ENCODE measurements at regions not wholly inside any gene's neighbourhood (a gene's known extent, or its start where the extent isn't known, plus 50 kb on each side); places are given as distances from the start of the nearest gene placed in this dataset.

- no peaks in the 10 kb centered on the region for H3K27me3 ChIP-seq (ENCODE audit: control insufficient read depth in 5 of 5, insufficient read depth in 4 of 5, low read length in 5 of 5)
- H3K4me1 ChIP-seq (ENCODE audit: control insufficient read depth in 5 of 5, insufficient read depth in 5 of 5, low read length in 5 of 5), result no peaks in the 10 kb centered on the region
- no peak overlapping the region for H3K9ac ChIP-seq (ENCODE audit: low read length in 5 of 5)
- no peak overlapping the region for H3K4me3 ChIP-seq (ENCODE audit: low read depth in 1 of 5, low read length in 5 of 5)
- no peak overlapping the region for H3K27ac ChIP-seq (ENCODE audit: low read depth, low read length)
- no peaks in the 10 kb centered on the region for H3K36me3 ChIP-seq (ENCODE audit: control insufficient read depth in 5 of 5, insufficient read depth in 5 of 5, low read length in 5 of 5)
- no peaks in the 10 kb centered on the region for H3K9me3 ChIP-seq (ENCODE audit: control insufficient read depth in 5 of 5, low read length in 5 of 5)
Observed at GRCh38 chr13:89628567-89628966, 1718.9 kb upstream of the MIR17HG start.

DNA sequence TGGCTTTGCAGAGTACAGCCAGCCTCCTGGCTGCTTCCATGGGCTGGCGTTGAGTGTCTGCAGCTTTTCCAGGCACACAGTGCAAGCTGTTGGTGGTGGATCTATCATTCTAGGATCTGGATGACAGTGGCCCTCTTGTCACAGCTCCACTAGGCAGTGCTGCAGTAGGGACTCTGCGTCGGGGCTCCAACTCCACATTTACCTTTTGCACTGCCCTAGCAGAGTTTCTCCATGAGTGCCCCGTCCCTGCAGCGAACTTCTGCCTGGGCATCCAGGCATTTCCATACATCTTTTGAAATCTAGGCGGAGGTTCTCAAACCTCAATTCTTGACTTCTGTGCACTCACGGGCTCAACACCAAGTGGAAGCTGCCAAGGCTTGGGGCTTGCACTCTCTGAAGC is 1697.3 kb upstream of the MIR17HG start:
- peaks cover 0 to 10% (median 5%) of the 10 kb centered on the region in 5 donors for H3K9me3 ChIP-seq (ENCODE audit: control insufficient read depth in 5 of 5, low read length in 5 of 5)
- H3K27me3 ChIP-seq (ENCODE audit: control insufficient read depth in 5 of 5, insufficient read depth in 4 of 5, low read length in 5 of 5), result no peaks in the 10 kb centered on the region
- no peak overlapping the region for H3K9ac ChIP-seq (ENCODE audit: low read length in 5 of 5)
- H3K4me3 ChIP-seq (ENCODE audit: low read depth in 1 of 5, low read length in 5 of 5), result no peak overlapping the region
- no peak overlapping the region for H3K27ac ChIP-seq (ENCODE audit: low read depth, low read length)
- no peaks in the 10 kb centered on the region for H3K36me3 ChIP-seq (ENCODE audit: control insufficient read depth in 5 of 5, insufficient read depth in 5 of 5, low read length in 5 of 5)
- no peaks in the 10 kb centered on the region for H3K4me1 ChIP-seq (ENCODE audit: control insufficient read depth in 5 of 5, insufficient read depth in 5 of 5, low read length in 5 of 5)

DNA sequence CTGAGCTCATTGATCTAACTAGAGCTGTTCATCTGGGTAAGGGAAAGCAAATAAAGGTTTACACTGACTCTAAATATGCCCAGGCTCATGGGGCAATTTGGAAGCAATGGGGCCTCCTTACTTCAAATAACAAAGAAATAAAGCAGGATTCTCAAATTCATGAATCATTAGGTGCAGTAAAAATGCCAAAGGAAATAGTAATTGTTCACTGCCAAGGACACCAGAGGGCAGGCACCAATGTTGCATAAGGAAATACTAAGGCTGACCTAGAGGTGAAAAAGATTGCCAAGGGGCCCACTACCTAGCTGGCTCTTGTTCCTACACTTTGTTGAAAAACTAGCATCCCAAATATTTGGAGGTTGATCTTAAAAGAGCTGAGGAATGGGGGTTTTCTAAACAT is 1686.7 kb upstream of the MIR17HG start:
- Histone ChIP-seq H3K9me3 (ENCODE audit: control insufficient read depth in 5 of 5, low read length in 5 of 5) (peaks cover 0 to 3% (median 0%) of the 10 kb centered on the region in 5 donors), H3K4me1 (ENCODE audit: control insufficient read depth in 5 of 5, insufficient read depth in 5 of 5, low read length in 5 of 5) (no peaks in the 10 kb centered on the region), H3K27ac (ENCODE audit: low read depth, low read length) (no peak overlapping the region), H3K9ac (ENCODE audit: low read length in 5 of 5) (no peak overlapping the region), H3K27me3 (ENCODE audit: control insufficient read depth in 5 of 5, insufficient read depth in 4 of 5, low read length in 5 of 5) (no peaks in the 10 kb centered on the region), H3K4me3 (ENCODE audit: low read depth in 1 of 5, low read length in 5 of 5) (no peak overlapping the region), H3K36me3 (ENCODE audit: control insufficient read depth in 5 of 5, insufficient read depth in 5 of 5, low read length in 5 of 5) (no peaks in the 10 kb centered on the region)

DNA sequence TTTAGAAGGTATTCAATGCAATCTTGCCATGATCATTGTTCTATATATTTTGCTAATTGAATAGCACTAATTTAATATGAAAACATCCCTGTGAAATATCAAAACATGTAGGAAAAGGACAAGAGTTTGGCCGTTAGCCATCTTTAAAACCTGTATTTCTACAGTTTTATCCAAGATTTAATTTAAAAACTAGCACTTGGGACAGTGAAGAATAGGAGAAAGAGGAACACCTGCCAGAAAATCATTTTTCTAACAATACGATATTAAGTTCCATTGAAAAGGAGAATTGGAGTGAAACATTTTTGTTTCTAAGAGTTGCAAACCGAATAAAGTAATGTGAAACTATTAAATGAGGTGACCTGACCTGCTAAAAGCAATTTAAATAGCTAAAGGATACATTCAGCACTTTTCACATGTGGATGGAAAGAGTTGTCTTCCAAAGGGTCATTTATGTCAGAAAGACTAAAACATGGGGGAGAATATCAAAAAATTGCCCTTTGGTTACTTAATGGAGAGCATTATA is 1673.6 kb upstream of the MIR17HG start:
- H3K9me3 ChIP-seq (ENCODE audit: control insufficient read depth in 5 of 5, low read length in 5 of 5), result no peaks in the 10 kb centered on the region
- no peak overlapping the region for H3K27ac ChIP-seq (ENCODE audit: low read depth, low read length)
- H3K4me3 ChIP-seq (ENCODE audit: low read depth in 1 of 5, low read length in 5 of 5), result no peak overlapping the region
- H3K4me1 ChIP-seq (ENCODE audit: control insufficient read depth in 5 of 5, insufficient read depth in 5 of 5, low read length in 5 of 5), result no peaks in the 10 kb centered on the region
- no peaks in the 10 kb centered on the region for H3K36me3 ChIP-seq (ENCODE audit: control insufficient read depth in 5 of 5, insufficient read depth in 5 of 5, low read length in 5 of 5)
- no peak overlapping the region for H3K9ac ChIP-seq (ENCODE audit: low read length in 5 of 5)
- no peaks in the 10 kb centered on the region for H3K27me3 ChIP-seq (ENCODE audit: control insufficient read depth in 5 of 5, insufficient read depth in 4 of 5, low read length in 5 of 5)

DNA sequence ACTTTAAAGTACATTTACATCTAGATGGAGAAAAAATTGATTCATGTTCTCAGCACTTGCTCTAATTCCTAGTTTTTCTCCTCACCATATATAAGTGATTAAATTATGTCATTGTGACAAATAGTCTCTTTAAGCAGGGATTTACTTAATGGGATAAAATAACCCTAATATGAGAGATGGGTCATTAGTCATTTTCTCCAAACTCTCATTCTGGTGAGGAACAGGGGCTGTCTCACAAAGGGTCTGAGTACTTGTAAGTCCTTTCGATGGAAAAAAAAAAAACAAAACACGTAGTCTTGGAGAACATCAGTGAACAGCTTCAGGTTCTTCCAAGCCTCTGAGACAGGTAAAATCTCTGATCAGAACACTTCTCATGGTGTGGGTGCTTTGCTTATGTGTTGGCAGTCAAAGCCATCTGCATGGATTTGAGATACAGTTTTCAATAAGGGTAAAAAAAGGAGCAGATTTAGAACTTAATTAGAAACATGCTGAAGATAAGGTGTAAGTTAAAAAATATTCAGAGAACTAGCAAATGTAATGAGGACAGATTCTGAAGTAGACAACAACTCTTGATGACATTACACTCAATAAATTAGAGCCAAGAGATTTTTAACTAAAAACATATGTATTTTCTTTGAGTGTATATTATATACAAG is 1668.9 kb upstream of the MIR17HG start:
- H3K36me3 ChIP-seq (ENCODE audit: control insufficient read depth in 5 of 5, insufficient read depth in 5 of 5, low read length in 5 of 5), result no peaks in the 10 kb centered on the region
- no peak overlapping the region for H3K9ac ChIP-seq (ENCODE audit: low read length in 5 of 5)
- H3K4me1 ChIP-seq (ENCODE audit: control insufficient read depth in 5 of 5, insufficient read depth in 5 of 5, low read length in 5 of 5), result no peaks in the 10 kb centered on the region
- no peaks in the 10 kb centered on the region for H3K9me3 ChIP-seq (ENCODE audit: control insufficient read depth in 5 of 5, low read length in 5 of 5)
- H3K27me3 ChIP-seq (ENCODE audit: control insufficient read depth in 5 of 5, insufficient read depth in 4 of 5, low read length in 5 of 5), result no peaks in the 10 kb centered on the region
- H3K4me3 ChIP-seq (ENCODE audit: low read depth in 1 of 5, low read length in 5 of 5), result no peak overlapping the region
- no peak overlapping the region for H3K27ac ChIP-seq (ENCODE audit: low read depth, low read length)

GRCh38 chr13:89684896-89685295 is 1662.6 kb upstream of the MIR17HG start:
- Histone ChIP-seq H3K4me3 (ENCODE audit: low read depth in 1 of 5, low read length in 5 of 5) (no peak overlapping the region), H3K9me3 (ENCODE audit: control insufficient read depth in 5 of 5, low read length in 5 of 5) (no peaks in the 10 kb centered on the region), H3K4me1 (ENCODE audit: control insufficient read depth in 5 of 5, insufficient read depth in 5 of 5, low read length in 5 of 5) (peaks cover 0 to 11% (median 0%) of the 10 kb centered on the region in 5 donors), H3K36me3 (ENCODE audit: control insufficient read depth in 5 of 5, insufficient read depth in 5 of 5, low read length in 5 of 5) (no peaks in the 10 kb centered on the region), H3K27ac (ENCODE audit: low read depth, low read length) (no peak overlapping the region), H3K9ac (ENCODE audit: low read length in 5 of 5) (no peak overlapping the region), H3K27me3 (ENCODE audit: control insufficient read depth in 5 of 5, insufficient read depth in 4 of 5, low read length in 5 of 5) (no peaks in the 10 kb centered on the region)

DNA sequence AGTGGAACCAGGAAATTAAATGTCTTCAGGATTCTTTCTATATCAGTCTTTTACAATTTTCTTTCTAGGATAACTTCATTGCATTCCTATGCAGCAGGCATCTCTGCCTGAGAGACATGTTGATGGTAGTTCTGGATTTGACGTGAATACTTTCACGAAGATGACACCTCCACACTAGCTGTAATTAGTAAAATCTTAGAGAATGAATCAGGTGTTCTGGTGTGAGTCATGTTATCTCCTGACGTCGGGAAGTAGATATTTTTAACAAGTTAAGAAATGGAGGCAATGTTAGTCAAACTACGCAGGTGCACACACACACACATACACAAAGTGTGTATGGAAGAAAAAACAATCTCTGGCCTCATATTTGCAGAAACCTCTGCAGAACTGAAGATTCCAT is 1661.3 kb upstream of the MIR17HG start:
- Histone ChIP-seq H3K27ac (ENCODE audit: low read depth, low read length) (no peak overlapping the region), H3K36me3 (ENCODE audit: control insufficient read depth in 5 of 5, insufficient read depth in 5 of 5, low read length in 5 of 5) (no peaks in the 10 kb centered on the region), H3K4me3 (ENCODE audit: low read depth in 1 of 5, low read length in 5 of 5) (no peak overlapping the region), H3K27me3 (ENCODE audit: control insufficient read depth in 5 of 5, insufficient read depth in 4 of 5, low read length in 5 of 5) (no peaks in the 10 kb centered on the region), H3K4me1 (ENCODE audit: control insufficient read depth in 5 of 5, insufficient read depth in 5 of 5, low read length in 5 of 5) (peaks cover 0 to 11% (median 0%) of the 10 kb centered on the region in 5 donors), H3K9me3 (ENCODE audit: control insufficient read depth in 5 of 5, low read length in 5 of 5) (no peaks in the 10 kb centered on the region), H3K9ac (ENCODE audit: low read length in 5 of 5) (no peak overlapping the region)

- H3K27me3 ChIP-seq (ENCODE audit: control insufficient read depth in 5 of 5, insufficient read depth in 4 of 5, low read length in 5 of 5), result no peaks in the 10 kb centered on the region
- peaks cover 0 to 11% (median 0%) of the 10 kb centered on the region in 5 donors for H3K4me1 ChIP-seq (ENCODE audit: control insufficient read depth in 5 of 5, insufficient read depth in 5 of 5, low read length in 5 of 5)
- no peak overlapping the region for H3K4me3 ChIP-seq (ENCODE audit: low read depth in 1 of 5, low read length in 5 of 5)
- H3K9ac ChIP-seq (ENCODE audit: low read length in 5 of 5), result no peak overlapping the region
- H3K27ac ChIP-seq (ENCODE audit: low read depth, low read length), result no peak overlapping the region
- H3K36me3 ChIP-seq (ENCODE audit: control insufficient read depth in 5 of 5, insufficient read depth in 5 of 5, low read length in 5 of 5), result no peaks in the 10 kb centered on the region
- H3K9me3 ChIP-seq (ENCODE audit: control insufficient read depth in 5 of 5, low read length in 5 of 5), result no peaks in the 10 kb centered on the region
Observed at GRCh38 chr13:89687066-89687465, 1660.4 kb upstream of the MIR17HG start.

GRCh38 chr13:89688918-89689317 is 1658.6 kb upstream of the MIR17HG start:
- H3K4me3 ChIP-seq (ENCODE audit: low read depth in 1 of 5, low read length in 5 of 5), result no peak overlapping the region
- no peak overlapping the region for H3K27ac ChIP-seq (ENCODE audit: low read depth, low read length)
- peaks cover 0 to 11% (median 0%) of the 10 kb centered on the region in 5 donors for H3K4me1 ChIP-seq (ENCODE audit: control insufficient read depth in 5 of 5, insufficient read depth in 5 of 5, low read length in 5 of 5)
- no peaks in the 10 kb centered on the region for H3K9me3 ChIP-seq (ENCODE audit: control insufficient read depth in 5 of 5, low read length in 5 of 5)
- no peaks in the 10 kb centered on the region for H3K36me3 ChIP-seq (ENCODE audit: control insufficient read depth in 5 of 5, insufficient read depth in 5 of 5, low read length in 5 of 5)
- no peak overlapping the region for H3K9ac ChIP-seq (ENCODE audit: low read length in 5 of 5)
- no peaks in the 10 kb centered on the region for H3K27me3 ChIP-seq (ENCODE audit: control insufficient read depth in 5 of 5, insufficient read depth in 4 of 5, low read length in 5 of 5)

GRCh38 chr13:89694451-89694850 is 1653.0 kb upstream of the MIR17HG start:
- no peak overlapping the region for H3K4me3 ChIP-seq (ENCODE audit: low read depth in 1 of 5, low read length in 5 of 5)
- no peaks in the 10 kb centered on the region for H3K27me3 ChIP-seq (ENCODE audit: control insufficient read depth in 5 of 5, insufficient read depth in 4 of 5, low read length in 5 of 5)
- no peak overlapping the region for H3K9ac ChIP-seq (ENCODE audit: low read length in 5 of 5)
- H3K9me3 ChIP-seq (ENCODE audit: control insufficient read depth in 5 of 5, low read length in 5 of 5), result no peaks in the 10 kb centered on the region
- H3K36me3 ChIP-seq (ENCODE audit: control insufficient read depth in 5 of 5, insufficient read depth in 5 of 5, low read length in 5 of 5), result no peaks in the 10 kb centered on the region
- H3K27ac ChIP-seq (ENCODE audit: low read depth, low read length), result no peak overlapping the region
- H3K4me1 ChIP-seq (ENCODE audit: control insufficient read depth in 5 of 5, insufficient read depth in 5 of 5, low read length in 5 of 5), result no peaks in the 10 kb centered on the region

Measured in subcutaneous abdominal adipose tissue (tissue), 5 donors.